DND-41 (cell line): ENCODE measurements at regions not wholly inside any gene's neighbourhood (a gene's known extent, or its start where the extent isn't known, plus 50 kb on each side); places are given as distances from the start of the nearest gene placed in this dataset.

Experiments
- ATAC-seq: fragments of 200-7000 bp; cut with Tn5 transposase; 3 replicates; pipeline ENCODE4 v1.9.1; 2021; ENCODE audit warnings: low read depth; ENCODE audit not compliant: insufficient read depth
- DNase-seq: peaks from one replicate; pipeline ENCODE4 v3.0.0-alpha.2; 2020
- H2AFZ ChIP-seq: 2 replicates; pipeline ENCODE4 v1.6.0; 2012; ENCODE audit warnings: low read depth, low read length
- H3K27ac ChIP-seq: 2 replicates; pipeline ENCODE4 v1.5.1; 2012; ENCODE audit warnings: low read length, inconsistent platforms
- H3K27me3 ChIP-seq: fragments of 200-600 bp; sonication (generic); 2 replicates; pipeline ENCODE4 v1.6.0; 2012; ENCODE audit warnings: low read length, mild to moderate bottlenecking, inconsistent platforms; ENCODE audit not compliant: insufficient read depth, poor library complexity
- H3K36me3 ChIP-seq: 2 replicates; pipeline ENCODE4 v1.5.1; 2012; ENCODE audit warnings: low read length, inconsistent platforms; ENCODE audit not compliant: insufficient read depth
- H3K4me1 ChIP-seq: 2 replicates; pipeline ENCODE4 v1.5.1; 2012; ENCODE audit warnings: mild to moderate bottlenecking, low read length; ENCODE audit not compliant: insufficient read depth
- H3K4me2 ChIP-seq: 2 replicates; pipeline ENCODE4 v1.6.0; 2012; ENCODE audit warnings: mild to moderate bottlenecking, moderate library complexity, low read length, inconsistent platforms; ENCODE audit not compliant: insufficient read depth
- H3K4me3 ChIP-seq, 2 experiments: fragments of 200-600 bp in 1 of 2; shearing (Covaris generic) in 1 of 2; 2 replicates each; pipeline ENCODE4 v1.5.1; 2012 to 2016; ENCODE audit warnings: inconsistent platforms in 2 of 2, low read length in 2 of 2, mild to moderate bottlenecking in 2 of 2, low read depth in 1 of 2, moderate library complexity in 1 of 2
- H3K79me2 ChIP-seq: 2 replicates; pipeline ENCODE4 v1.6.0; 2012; ENCODE audit warnings: low read length, inconsistent platforms; ENCODE audit not compliant: insufficient read depth
- H3K9ac ChIP-seq: 2 replicates; pipeline ENCODE4 v1.6.0; 2012; ENCODE audit warnings: low read depth, mild to moderate bottlenecking, inconsistent platforms, low read length, moderate library complexity
- H3K9me3 ChIP-seq: 2 replicates; pipeline ENCODE4 v1.5.1; 2012; ENCODE audit warnings: low read length, moderate library complexity, mild to moderate bottlenecking, inconsistent platforms; ENCODE audit not compliant: insufficient read depth, severe bottlenecking
- H4K20me1 ChIP-seq: 2 replicates; pipeline ENCODE4 v1.6.0; 2012; ENCODE audit warnings: low read length; ENCODE audit not compliant: insufficient read depth
- CTCF ChIP-seq: IDR thresholded peaks from 2 replicates; pipeline ENCODE4 v1.5.1; 2012; ENCODE audit warnings: borderline replicate concordance, low read length, moderate library complexity, mild to moderate bottlenecking; ENCODE audit not compliant: poor library complexity, severe bottlenecking; ENCODE audit errors: extremely low read depth
- EZH2 ChIP-seq: IDR thresholded peaks from 3 replicates; pipeline ENCODE4 v1.6.1; 2012; ENCODE audit warnings: borderline replicate concordance, low read depth, mild to moderate bottlenecking, moderate library complexity, low read length, inconsistent platforms; ENCODE audit not compliant: severe bottlenecking

- no peak overlapping the region for H3K4me3 ChIP-seq
- no peaks in the 10 kb centered on the region for H4K20me1 ChIP-seq
- H3K4me1 ChIP-seq: no peaks in the 10 kb centered on the region
- H3K27ac ChIP-seq: no peak overlapping the region
- DNase-seq: no peak
- no peaks in the 10 kb centered on the region for H3K36me3 ChIP-seq
- no peaks in the 10 kb centered on the region for H3K79me2 ChIP-seq
- no peaks in the 10 kb centered on the region for H3K9me3 ChIP-seq
- no peaks in the 10 kb centered on the region for H3K27me3 ChIP-seq
- no peak for ATAC-seq
- H3K4me2 ChIP-seq: no peak overlapping the region
- no peak overlapping the region for H2AFZ ChIP-seq
- no peak overlapping the region for H3K9ac ChIP-seq
- TF ChIP-seq EZH2 (no peak), CTCF (no peak)
These were observed 212.1 kb upstream of the PPP1R3A start for GRCh38 chr7:114130866-114131265.

GRCh38 chr7:114128880-114129279, 210.1 kb upstream of the PPP1R3A start:
- Histone ChIP-seq H3K9ac (no peak overlapping the region), H3K27me3 (no peaks in the 10 kb centered on the region), H3K9me3 (no peaks in the 10 kb centered on the region), H2AFZ (no peak overlapping the region), H3K36me3 (no peaks in the 10 kb centered on the region), H3K4me1 (no peaks in the 10 kb centered on the region), H3K4me3 (no peak overlapping the region), H3K27ac (no peak overlapping the region), H3K79me2 (no peaks in the 10 kb centered on the region), H4K20me1 (no peaks in the 10 kb centered on the region), H3K4me2 (no peak overlapping the region)
- TF ChIP-seq EZH2: no peak
- no peak for TF ChIP-seq CTCF
- no peak for DNase-seq
- no peak for ATAC-seq

GRCh38 chr7:114126095-114126494, 207.3 kb upstream of the PPP1R3A start:
- no peaks in the 10 kb centered on the region for H3K27me3 ChIP-seq
- H3K9ac ChIP-seq: no peak overlapping the region
- no peaks in the 10 kb centered on the region for H3K9me3 ChIP-seq
- no peaks in the 10 kb centered on the region for H3K36me3 ChIP-seq
- H2AFZ ChIP-seq: no peak overlapping the region
- H4K20me1 ChIP-seq: no peaks in the 10 kb centered on the region
- H3K4me1 ChIP-seq: no peaks in the 10 kb centered on the region
- no peak overlapping the region for H3K4me2 ChIP-seq
- no peak for ATAC-seq
- H3K27ac ChIP-seq: no peak overlapping the region
- TF ChIP-seq EZH2 (no peak), CTCF (no peak)
- no peak for DNase-seq
- H3K79me2 ChIP-seq: no peaks in the 10 kb centered on the region
- no peak overlapping the region for H3K4me3 ChIP-seq

- ATAC-seq (no peak), DNase-seq (no peak)
- Histone ChIP-seq H3K36me3 (no peaks in the 10 kb centered on the region), H3K4me2 (no peak overlapping the region), H3K4me1 (no peaks in the 10 kb centered on the region), H3K9ac (no peak overlapping the region), H3K27me3 (no peaks in the 10 kb centered on the region), H2AFZ (no peak overlapping the region), H3K79me2 (no peaks in the 10 kb centered on the region), H3K9me3 (no peaks in the 10 kb centered on the region), H3K27ac (no peak overlapping the region), H4K20me1 (no peaks in the 10 kb centered on the region), H3K4me3 (no peak overlapping the region)
- TF ChIP-seq CTCF (no peak), EZH2 (no peak)
These were observed 194.0 kb upstream of the PPP1R3A start for GRCh38 chr7:114112806-114113205.
